ENCODE measurements at regions not wholly inside any gene's neighbourhood (a gene's known extent, or its start where the extent isn't known, plus 50 kb on each side); places are given as distances from the start of the nearest gene placed in this dataset.

DNA sequence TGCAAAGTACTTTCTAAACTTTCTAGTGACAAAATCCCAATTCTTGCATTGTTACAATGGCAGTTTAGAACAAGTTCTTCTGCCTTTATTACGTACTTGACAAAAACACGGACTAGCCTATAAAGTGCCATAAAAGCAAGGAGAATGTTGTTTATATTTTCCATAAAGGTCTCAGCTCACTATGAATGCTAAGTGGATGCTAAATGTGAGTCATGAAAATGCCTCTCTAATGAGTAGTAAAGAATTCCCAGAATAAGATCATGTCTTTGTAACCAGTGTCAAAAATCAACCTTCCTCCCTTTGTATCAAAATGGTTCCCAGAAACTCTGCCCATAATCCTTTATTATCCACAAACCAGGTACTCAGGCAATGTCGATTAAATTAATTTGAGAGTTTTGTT is 539.8 kb upstream of the SLIT2 start:
- DNase-seq: no peak
- H3K27ac Mint-ChIP-seq: no peak overlapping the region
- no peak overlapping the region for H3K4me3 Mint-ChIP-seq
- TF ChIP-seq, protein P1, sequence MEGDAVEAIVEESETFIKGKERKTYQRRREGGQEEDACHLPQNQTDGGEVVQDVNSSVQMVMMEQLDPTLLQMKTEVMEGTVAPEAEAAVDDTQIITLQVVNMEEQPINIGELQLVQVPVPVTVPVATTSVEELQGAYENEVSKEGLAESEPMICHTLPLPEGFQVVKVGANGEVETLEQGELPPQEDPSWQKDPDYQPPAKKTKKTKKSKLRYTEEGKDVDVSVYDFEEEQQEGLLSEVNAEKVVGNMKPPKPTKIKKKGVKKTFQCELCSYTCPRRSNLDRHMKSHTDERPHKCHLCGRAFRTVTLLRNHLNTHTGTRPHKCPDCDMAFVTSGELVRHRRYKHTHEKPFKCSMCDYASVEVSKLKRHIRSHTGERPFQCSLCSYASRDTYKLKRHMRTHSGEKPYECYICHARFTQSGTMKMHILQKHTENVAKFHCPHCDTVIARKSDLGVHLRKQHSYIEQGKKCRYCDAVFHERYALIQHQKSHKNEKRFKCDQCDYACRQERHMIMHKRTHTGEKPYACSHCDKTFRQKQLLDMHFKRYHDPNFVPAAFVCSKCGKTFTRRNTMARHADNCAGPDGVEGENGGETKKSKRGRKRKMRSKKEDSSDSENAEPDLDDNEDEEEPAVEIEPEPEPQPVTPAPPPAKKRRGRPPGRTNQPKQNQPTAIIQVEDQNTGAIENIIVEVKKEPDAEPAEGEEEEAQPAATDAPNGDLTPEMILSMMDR (IDR thresholded peaks at IDR 0.05): no peak
- H3K27me3 Mint-ChIP-seq (ENCODE audit: low read depth, poor library complexity): peaks cover 3% of the 10 kb centered on the region
- no peaks in the 10 kb centered on the region for H3K4me1 Mint-ChIP-seq
- H3K36me3 Mint-ChIP-seq (ENCODE audit: low read depth): no peaks in the 10 kb centered on the region
- H3K9me3 Mint-ChIP-seq: no peaks in the 10 kb centered on the region

DNA sequence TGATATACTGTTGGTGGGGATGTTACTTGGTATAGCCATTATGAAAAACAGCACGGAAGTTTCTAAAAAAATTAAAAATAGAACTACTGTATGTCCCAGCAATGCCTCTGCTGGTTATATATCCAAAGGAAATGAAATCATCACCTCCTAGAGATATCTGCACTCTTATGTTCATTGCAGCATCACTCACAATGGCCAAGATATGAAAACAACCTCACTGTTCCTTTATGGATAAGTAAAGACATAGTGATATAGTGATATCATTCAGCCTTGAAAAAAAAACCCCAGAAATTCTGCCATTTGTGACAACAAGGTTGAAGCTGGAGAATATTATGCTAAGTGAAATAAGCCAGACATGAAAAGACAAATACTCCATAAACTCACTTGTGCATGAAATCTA is 543.8 kb upstream of the SLIT2 start:
- Mint-ChIP-seq H3K9me3 (no peaks in the 10 kb centered on the region), H3K27me3 (ENCODE audit: low read depth, poor library complexity) (peaks cover 1% of the 10 kb centered on the region), H3K36me3 (ENCODE audit: low read depth) (no peaks in the 10 kb centered on the region), H3K4me1 (no peaks in the 10 kb centered on the region), H3K27ac (no peak overlapping the region), H3K4me3 (no peak overlapping the region)
- no peak for DNase-seq
- TF ChIP-seq, protein P1 (IDR thresholded peaks at IDR 0.05): no peak

DNA sequence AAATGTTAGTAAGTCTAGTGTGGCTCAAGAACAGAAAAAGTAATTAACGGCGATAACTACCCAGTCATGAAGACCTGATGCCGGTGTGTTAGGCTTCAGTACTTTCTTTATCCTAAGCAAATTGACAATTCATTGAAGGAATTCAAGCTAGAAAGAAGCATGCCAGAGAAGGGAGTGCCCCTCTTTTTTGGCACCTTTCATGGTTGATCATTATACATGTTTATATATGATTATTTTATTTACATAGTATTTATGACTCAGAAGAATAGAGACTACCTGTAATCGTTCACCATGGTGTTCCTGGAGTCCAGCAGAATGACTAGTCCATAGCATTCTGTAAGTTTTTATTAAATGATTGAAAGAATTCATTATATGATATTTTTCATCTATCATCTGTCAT is 548.3 kb upstream of the SLIT2 start:
- Mint-ChIP-seq H3K4me3 (no peak overlapping the region), H3K4me1 (no peaks in the 10 kb centered on the region)

GRCh38 chr4:19700992-19701391 is 550.7 kb upstream of the SLIT2 start:
- DNase-seq: no peak
- Mint-ChIP-seq H3K4me3 (no peak overlapping the region), H3K4me1 (no peaks in the 10 kb centered on the region), H3K36me3 (ENCODE audit: low read depth) (peaks cover 4% of the 10 kb centered on the region), H3K27ac (no peak overlapping the region), H3K9me3 (peaks cover 23% of the 10 kb centered on the region), H3K27me3 (ENCODE audit: low read depth, poor library complexity) (no peaks in the 10 kb centered on the region)
- TF ChIP-seq, protein P1 (IDR thresholded peaks at IDR 0.05): no peak

More for the DNA sequence above, 548.3 kb upstream of the SLIT2 start:
- no peak overlapping the region for H3K27ac Mint-ChIP-seq
- TF ChIP-seq, protein P1 (IDR thresholded peaks at IDR 0.05): no peak
- no peak for DNase-seq
- H3K27me3 Mint-ChIP-seq (ENCODE audit: low read depth, poor library complexity): no peaks in the 10 kb centered on the region
- no peaks in the 10 kb centered on the region for H3K36me3 Mint-ChIP-seq (ENCODE audit: low read depth)
- H3K9me3 Mint-ChIP-seq: peaks cover 6% of the 10 kb centered on the region

DNA sequence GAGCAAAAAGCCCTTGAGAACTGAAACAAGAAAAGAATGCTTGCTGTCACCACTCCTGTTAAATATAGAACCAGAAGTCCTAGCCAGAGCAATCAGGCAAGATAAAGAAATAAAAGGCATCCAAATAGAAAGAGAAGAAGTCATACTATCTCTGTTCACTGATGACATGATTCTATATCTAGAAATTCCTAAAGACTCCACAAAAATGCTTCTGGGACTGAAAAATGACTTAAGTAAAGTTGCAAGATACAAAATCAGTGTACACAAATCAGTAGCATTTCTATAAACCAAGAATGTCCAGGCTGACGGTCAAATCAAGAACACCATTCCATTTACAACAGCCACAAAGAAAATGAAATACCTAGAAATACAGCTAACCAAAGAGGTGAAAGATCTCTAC is 552.7 kb upstream of the SLIT2 start:
- DNase-seq: no peak
- H3K4me3 Mint-ChIP-seq: no peak overlapping the region
- H3K27ac Mint-ChIP-seq: no peak overlapping the region
- no peaks in the 10 kb centered on the region for H3K27me3 Mint-ChIP-seq (ENCODE audit: low read depth, poor library complexity)
- peaks cover 11% of the 10 kb centered on the region for H3K4me1 Mint-ChIP-seq
- peaks cover 23% of the 10 kb centered on the region for H3K9me3 Mint-ChIP-seq
- TF ChIP-seq, protein P1 (IDR thresholded peaks at IDR 0.05): no peak
- peaks cover 4% of the 10 kb centered on the region for H3K36me3 Mint-ChIP-seq (ENCODE audit: low read depth)

DNA sequence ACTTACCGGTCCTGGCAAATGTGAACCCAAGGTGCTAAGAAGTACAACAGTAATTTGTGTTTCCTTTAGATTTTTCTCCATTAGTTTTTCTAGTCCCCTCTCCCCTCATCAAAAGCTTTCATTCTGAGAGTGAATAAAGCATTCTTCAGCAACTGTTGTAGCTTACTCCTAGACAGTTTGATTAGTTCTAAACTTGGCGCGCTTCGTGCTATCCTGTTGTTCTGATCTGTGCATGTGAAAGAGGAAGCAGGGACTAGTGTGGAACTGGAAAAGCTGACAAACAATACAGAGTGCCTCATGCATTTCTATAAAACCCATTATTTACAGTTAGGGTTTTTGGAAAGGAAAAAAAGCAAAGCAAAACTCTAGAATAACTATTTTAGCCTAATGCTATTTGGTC is 556.9 kb upstream of the SLIT2 start:
- no peak for DNase-seq
- Mint-ChIP-seq H3K9me3 (peaks cover 23% of the 10 kb centered on the region), H3K27ac (no peak overlapping the region), H3K27me3 (ENCODE audit: low read depth, poor library complexity) (peaks cover 3% of the 10 kb centered on the region), H3K36me3 (ENCODE audit: low read depth) (peaks cover 4% of the 10 kb centered on the region), H3K4me1 (peaks cover 22% of the 10 kb centered on the region), H3K4me3 (no peak overlapping the region)
- TF ChIP-seq, protein P1 (IDR thresholded peaks at IDR 0.05): no peak
